GM12878 (cell line): ENCODE measurements at regions not wholly inside any gene's neighbourhood (a gene's known extent, or its start where the extent isn't known, plus 50 kb on each side); places are given as distances from the start of the nearest gene placed in this dataset.

ENCODE experiments used
- CTCF ChIP-seq, 3 experiments: IDR thresholded peaks in 2 of 3; conservative IDR thresholded peaks in 1 of 3; 2 replicates each; pipeline ENCODE4 v1.5.1; 2011; ENCODE audit warnings: low read depth in 3 of 3, low read length in 3 of 3, mild to moderate bottlenecking in 3 of 3, control low read depth in 2 of 3, moderate library complexity in 2 of 3, inconsistent platforms in 1 of 3, mixed read lengths in 1 of 3; ENCODE audit not compliant: control insufficient read depth in 2 of 3, insufficient read depth in 1 of 3; ENCODE audit errors: extremely low read depth in 1 of 3
- EZH2 ChIP-seq: IDR thresholded peaks from 2 replicates; pipeline ENCODE4 v1.6.1; 2012; ENCODE audit warnings: low read depth, mild to moderate bottlenecking, control low read depth, inconsistent platforms, low read length, borderline replicate concordance; ENCODE audit not compliant: control insufficient read depth

GRCh38 chr17:14843086-14843795 lies 421.9 kb downstream of the PMP22 start:
- no peak for TF ChIP-seq EZH2
- no peak for TF ChIP-seq CTCF (IDR thresholded peaks at IDR 0.05 in 2 of 3, conservative IDR thresholded peaks at IDR 0.05 in 1 of 3; ENCODE audit: control insufficient read depth in 2 of 3, extremely low read depth in 1 of 3, insufficient read depth in 1 of 3, low read depth in 3 of 3, low read length in 3 of 3)
